ENCODE measurements at regions not wholly inside any gene's neighbourhood (a gene's known extent, or its start where the extent isn't known, plus 50 kb on each side); places are given as distances from the start of the nearest gene placed in this dataset.

GRCh38 chr9:115924669-115924987 lies 229.0 kb upstream of the PAPPA start:
- Histone ChIP-seq H4K91ac (ENCODE audit: insufficient read length, low read depth, low read length) (no peak overlapping the region), H3K9ac (ENCODE audit: extremely low read depth, insufficient read length, low read length) (no peak overlapping the region), H4K20me1 (ENCODE audit: control insufficient read depth, insufficient read depth, insufficient read length) (no peaks in the 10 kb centered on the region), H3K56ac (ENCODE audit: insufficient read length, low read depth, low read length) (no peak overlapping the region), H3K27me3 (ENCODE audit: insufficient read depth, low read length) (no peaks in the 10 kb centered on the region), H2BK120ac (ENCODE audit: low read depth, low read length, poor library complexity, severe bottlenecking) (no peak overlapping the region), H3K14ac (ENCODE audit: insufficient read depth, low read length) (no peak overlapping the region), H2BK20ac (ENCODE audit: low read depth, low read length, poor library complexity, severe bottlenecking) (no peak overlapping the region), H3K79me2 (ENCODE audit: insufficient read depth, low read length) (no peaks in the 10 kb centered on the region), H3K18ac (ENCODE audit: insufficient read length, low read depth, low read length) (no peak overlapping the region), H3K4me2 (ENCODE audit: insufficient read depth, insufficient read length, low read length) (no peak overlapping the region), H2BK15ac (ENCODE audit: low read depth, low read length) (no peak overlapping the region), H4K5ac (ENCODE audit: insufficient read length, low read depth, low read length) (no peak overlapping the region), H3K23ac (ENCODE audit: insufficient read length, low read depth, low read length) (no peak overlapping the region), H3K4ac (ENCODE audit: low read depth, low read length) (no peak overlapping the region), H3K79me1 (ENCODE audit: insufficient read depth, low read depth, low read length, poor library complexity, severe bottlenecking) (no peaks in the 10 kb centered on the region), H3K9me3 (ENCODE audit: control insufficient read depth, low read depth, low read length) (no peaks in the 10 kb centered on the region), H2AFZ (ENCODE audit: low read length) (no peak overlapping the region), H3T11ph (ENCODE audit: low read length) (no peak overlapping the region), H3K4me1 (ENCODE audit: insufficient read depth, low read length) (no peaks in the 10 kb centered on the region), H3K23me2 (ENCODE audit: insufficient read length, low read depth, low read length, poor library complexity, severe bottlenecking) (no peaks in the 10 kb centered on the region), H3K27ac (ENCODE audit: insufficient read length, low read depth, low read length) (no peak overlapping the region), H4K8ac (replicated peaks; ENCODE audit: insufficient read length, low read depth, low read length) (no peak overlapping the region), H2BK12ac (ENCODE audit: insufficient read length, low read depth, low read length) (no peak overlapping the region), H2AK5ac (ENCODE audit: insufficient read length, low read length) (no peak overlapping the region), H2BK5ac (ENCODE audit: insufficient read length, low read length) (no peak overlapping the region)
- Mint-ChIP-seq H3K36me3 (ENCODE audit: insufficient read depth in 1 of 3, low read depth in 3 of 3) (no peaks in the 10 kb centered on the region), H3K27me3 (ENCODE audit: low read depth) (no peaks in the 10 kb centered on the region), H3K4me1 (no peaks in the 10 kb centered on the region), H3K27ac (no peak overlapping the region), H3K9me3 (peaks cover 0 to 3% of the 10 kb centered on the region in 2 experiments; a peak in 1 of 5 replicates), H3K4me3 (no peak overlapping the region)
- DNase-seq: no peak
- TF ChIP-seq, protein P1, sequence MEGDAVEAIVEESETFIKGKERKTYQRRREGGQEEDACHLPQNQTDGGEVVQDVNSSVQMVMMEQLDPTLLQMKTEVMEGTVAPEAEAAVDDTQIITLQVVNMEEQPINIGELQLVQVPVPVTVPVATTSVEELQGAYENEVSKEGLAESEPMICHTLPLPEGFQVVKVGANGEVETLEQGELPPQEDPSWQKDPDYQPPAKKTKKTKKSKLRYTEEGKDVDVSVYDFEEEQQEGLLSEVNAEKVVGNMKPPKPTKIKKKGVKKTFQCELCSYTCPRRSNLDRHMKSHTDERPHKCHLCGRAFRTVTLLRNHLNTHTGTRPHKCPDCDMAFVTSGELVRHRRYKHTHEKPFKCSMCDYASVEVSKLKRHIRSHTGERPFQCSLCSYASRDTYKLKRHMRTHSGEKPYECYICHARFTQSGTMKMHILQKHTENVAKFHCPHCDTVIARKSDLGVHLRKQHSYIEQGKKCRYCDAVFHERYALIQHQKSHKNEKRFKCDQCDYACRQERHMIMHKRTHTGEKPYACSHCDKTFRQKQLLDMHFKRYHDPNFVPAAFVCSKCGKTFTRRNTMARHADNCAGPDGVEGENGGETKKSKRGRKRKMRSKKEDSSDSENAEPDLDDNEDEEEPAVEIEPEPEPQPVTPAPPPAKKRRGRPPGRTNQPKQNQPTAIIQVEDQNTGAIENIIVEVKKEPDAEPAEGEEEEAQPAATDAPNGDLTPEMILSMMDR (conservative IDR thresholded peaks at IDR 0.05): no peak
